ENCODE measurements at regions not wholly inside any gene's neighbourhood (a gene's known extent, or its start where the extent isn't known, plus 50 kb on each side); places are given as distances from the start of the nearest gene placed in this dataset.

DNA sequence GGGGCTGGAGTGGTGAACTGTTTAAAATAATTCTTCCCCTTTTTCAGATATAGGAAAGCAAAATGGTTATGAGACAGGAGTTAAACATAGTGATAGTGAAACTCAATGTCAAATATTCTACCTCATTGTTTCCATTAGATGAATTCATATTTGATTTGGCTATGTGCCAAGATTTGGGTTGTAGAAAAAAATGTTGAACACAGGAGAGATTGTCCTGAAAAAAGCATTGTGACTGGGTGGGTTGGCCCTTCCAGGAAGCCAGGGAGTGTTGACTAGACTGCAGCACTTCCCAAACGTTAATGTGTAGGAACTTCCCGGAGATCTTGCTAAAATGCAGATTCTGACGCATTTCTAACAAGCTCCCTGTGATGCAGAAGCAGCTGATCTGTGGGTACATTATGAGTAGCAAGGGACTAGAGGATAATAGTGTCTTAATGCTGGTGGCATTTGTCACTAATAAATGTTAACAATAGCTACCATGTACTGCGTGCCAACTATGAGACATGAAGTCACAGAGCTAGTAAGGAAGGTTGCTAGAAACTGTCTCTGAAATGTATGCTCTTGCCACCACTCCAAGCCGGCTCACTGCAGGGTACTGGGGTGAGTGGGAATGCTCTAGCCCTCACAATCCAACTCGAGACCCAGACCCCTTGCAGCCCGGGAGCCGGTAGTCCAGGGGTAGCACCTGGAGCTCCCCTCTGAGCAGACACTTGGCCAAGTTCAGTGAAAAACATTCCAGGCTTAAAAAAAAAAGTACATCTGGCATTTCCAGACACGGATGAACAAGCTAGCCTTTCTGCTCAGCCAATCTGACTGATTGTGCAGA lies 120.6 kb downstream of the CD47 start:
- DNase-seq = no peak

GRCh38 chr3:107969525-107969924 lies 121.3 kb downstream of the CD47 start:
- no peak for DNase-seq

- DNase-seq = no peak
Observed at GRCh38 chr3:107966276-107966675, 124.6 kb downstream of the CD47 start.

DNA sequence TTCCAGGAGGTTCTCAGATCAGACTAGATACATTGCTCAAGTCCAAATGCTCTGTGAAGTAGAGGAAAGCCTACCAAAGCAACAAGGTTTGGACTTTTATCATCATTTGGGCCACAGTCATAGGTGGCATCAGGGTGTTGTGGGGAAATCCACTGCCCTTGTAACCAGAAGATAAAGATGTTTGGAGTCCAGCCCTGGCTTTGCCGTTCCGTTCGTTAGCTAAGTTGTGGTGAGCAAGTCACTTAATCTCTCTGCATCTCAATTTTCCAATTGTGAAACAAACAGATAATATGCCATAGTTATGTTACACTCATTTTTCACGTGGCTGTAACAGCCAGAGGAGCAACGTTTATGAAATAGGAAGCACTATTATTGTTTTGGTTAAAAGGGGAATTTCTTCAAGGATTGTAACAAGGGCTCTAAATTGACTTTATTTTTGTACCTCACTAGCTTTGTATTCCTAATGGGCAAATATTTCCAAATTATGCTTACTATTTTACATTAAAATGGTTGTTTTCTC lies 125.6 kb downstream of the CD47 start:
- no peak for DNase-seq

GRCh38 chr3:107963581-107963980 lies 127.2 kb downstream of the CD47 start:
- DNase-seq = no peak

DNA sequence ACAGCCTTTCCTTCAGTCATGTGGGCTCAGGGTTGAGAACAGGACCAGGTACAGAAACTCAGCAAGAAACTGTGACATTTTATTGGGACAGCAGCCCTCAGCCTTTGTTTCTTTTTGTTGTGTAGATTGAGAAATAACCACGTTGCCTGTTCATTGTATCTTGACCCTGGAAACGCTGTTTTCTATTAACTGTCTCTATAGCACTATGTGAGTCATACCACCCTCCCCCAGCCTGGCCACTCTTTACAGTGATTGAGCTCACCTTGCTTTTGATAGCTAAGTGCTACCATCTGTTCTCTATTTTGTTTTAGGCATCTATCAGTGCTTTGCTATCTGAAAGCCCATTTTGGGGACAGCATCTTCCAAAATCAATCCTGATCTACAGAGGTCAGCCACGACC lies 127.9 kb downstream of the CD47 start:
- DNase-seq = no peak

DNA sequence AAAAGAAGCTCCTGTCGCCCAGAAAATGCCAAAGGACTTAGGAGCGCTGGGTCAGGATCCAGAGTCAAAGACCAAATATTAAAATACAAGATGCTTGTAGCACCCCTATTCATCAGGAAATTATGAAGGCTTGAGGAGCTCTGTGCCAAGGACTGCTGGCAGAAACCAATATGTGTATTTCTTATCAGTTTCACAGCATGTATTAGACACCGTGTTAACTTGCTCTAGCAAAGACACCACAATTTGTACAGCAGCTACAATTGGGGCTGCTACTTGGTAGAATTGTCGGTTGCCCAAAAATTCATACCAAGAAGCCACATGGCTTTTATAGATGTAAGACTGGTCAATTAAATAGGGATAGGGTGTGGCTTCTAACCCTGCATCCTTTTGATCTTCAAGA lies 128.8 kb downstream of the CD47 start:
- no peak for DNase-seq

GRCh38 chr3:107959550-107960154 lies 131.2 kb downstream of the CD47 start:
- no peak for DNase-seq

GRCh38 chr3:107958146-107958545 lies 132.7 kb downstream of the CD47 start:
- DNase-seq = no peak

DNA sequence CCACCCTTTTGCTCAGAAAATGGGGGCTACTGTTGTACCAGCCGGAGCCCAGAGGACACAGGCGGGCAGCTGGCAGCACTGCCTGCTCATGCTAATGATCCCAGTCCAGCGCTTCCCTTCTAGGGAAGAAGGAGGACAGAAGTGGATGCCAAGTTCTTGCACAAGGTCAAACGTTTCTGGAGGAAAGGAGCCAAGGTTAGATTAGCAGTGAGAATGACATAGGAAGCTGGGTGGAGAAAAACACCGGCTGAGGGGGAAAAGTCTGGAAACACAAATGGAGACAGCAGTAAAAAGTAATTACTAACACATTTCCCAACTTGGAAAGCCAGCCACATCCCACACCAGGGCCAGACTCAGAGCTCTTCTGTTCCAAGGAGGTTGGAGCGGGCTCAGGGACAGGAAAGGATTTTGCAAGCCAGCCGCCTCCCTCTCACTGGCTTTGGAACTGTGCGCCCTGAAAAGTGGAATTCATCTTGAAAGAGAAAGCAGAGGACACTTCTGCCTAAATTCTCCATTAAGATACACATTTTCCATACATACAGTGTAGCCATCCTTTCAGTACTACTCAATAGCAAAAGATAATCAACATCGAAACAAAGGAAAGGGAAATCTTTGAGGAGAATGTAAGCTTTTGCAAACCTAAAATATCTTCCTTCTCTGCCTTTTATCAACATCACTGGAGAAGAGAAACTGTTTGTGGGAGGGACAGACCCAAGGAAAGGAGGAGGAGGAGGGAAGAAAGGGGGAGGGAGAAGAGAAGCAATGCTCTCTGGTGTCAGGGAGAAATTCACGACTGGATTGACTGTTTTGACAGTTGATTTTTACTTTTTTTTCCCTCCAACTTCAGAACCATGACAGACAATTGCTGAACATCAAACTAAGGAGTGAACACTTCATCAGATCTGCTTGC lies 133.6 kb downstream of the CD47 start:
- peak; percentile 68 for DNase-seq

DNA sequence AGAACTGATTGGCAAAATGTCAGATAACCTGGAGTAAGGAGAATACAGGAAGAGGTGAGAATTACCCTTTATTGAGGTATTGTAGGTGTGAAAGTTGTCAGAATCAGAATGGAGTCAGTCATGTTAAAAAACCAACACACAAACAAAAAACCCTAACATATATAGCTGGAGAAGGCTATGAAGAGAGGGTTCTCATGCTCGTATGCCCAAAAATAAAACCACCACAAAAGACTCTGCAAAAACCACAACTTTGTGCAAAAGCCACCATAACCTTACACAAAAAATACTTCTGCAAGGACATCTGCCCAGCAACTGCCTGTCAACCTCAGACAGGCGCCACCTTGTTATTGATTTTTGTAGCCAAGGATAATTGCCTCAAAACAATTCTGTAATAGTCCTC lies 136.0 kb downstream of the CD47 start:
- DNase-seq = no peak

- DNase-seq = no peak
Observed at GRCh38 chr3:107953722-107954121, 137.1 kb downstream of the CD47 start.

DNA sequence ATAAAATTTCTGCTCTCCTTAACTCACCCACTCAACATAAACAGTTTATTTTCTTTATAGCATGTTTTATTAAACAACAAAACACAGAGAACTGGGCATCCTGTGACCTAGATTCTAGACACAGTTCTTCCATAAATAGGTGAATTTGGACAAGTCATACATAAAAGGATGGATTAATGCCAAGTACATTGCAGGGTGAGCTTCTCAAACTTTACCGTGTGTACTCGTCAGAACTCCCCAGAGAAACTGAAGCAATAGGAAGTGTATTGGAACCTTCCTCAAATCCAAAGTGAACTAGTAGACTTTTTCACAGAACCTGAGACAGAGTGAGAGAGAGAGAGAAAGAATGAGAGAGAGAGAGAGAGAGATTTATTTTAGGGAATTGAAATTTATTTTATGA lies 139.7 kb downstream of the CD47 start:
- no peak for DNase-seq

DNA sequence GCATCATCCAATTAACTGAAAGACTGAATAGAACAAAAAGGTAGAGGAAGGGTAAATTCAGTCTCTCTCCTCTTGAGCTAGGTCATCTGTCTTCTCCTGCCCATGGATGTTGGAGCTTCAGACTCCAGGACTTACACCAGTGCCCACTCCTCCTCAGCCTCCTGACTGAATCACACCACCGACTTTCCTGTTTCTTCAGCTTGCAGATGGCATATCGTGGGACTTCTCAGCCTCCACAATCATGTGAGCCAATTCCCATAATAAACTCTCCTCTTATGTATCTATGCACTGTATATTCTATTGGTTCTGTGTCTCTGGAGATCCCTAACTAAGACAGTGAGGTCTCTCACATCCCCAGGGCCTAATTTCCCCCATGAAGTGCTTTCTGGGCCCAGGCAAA lies 140.4 kb downstream of the CD47 start:
- DNase-seq = no peak

- no peak for DNase-seq
Observed at GRCh38 chr3:107949394-107949970, 141.3 kb downstream of the CD47 start.

- DNase-seq = no peak
Observed at GRCh38 chr3:107947203-107947602, 143.6 kb downstream of the CD47 start.

- no peak for DNase-seq
Observed at GRCh38 chr3:107946700-107947099, 144.1 kb downstream of the CD47 start.

DNA sequence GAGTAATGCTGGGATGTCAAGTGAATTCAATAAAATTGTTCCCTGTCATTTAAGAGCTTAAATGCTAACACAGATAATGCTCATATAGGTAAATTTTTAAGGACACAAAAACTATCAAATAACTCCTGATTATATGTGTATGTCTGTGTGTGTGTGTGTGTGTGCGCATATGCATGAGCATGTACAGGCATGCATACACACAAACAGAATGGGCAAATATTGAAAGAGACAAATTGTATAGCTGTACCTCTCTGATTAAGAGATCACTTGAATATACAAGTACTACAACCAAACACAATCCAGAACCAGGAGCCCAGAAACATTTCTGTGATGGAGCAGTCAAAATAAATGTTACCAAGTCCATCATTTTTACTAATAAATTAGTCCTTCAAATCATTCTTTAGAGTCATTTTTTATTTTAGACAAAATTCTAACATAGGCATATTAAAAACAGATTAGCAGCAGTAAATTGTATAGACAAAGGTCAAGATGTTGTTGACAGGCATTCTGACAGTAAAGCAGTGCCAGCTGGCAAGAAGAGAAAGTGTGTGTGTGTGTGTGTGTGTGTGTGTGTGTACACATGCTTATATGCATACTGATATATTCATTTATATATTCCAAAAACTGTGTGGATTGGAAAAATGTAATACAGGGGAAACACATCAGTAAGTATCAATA lies 145.3 kb downstream of the CD47 start:
- no peak for DNase-seq

- DNase-seq = no peak
Observed at GRCh38 chr3:107943786-107944523, 146.9 kb downstream of the CD47 start.

- no peak for DNase-seq
Observed at GRCh38 chr3:107942951-107943749, 147.7 kb downstream of the CD47 start.

GRCh38 chr3:107942244-107942643 lies 148.6 kb downstream of the CD47 start:
- no peak for DNase-seq
